PC-3 (cell line): ENCODE measurements at regions not wholly inside any gene's neighbourhood (a gene's known extent, or its start where the extent isn't known, plus 50 kb on each side); places are given as distances from the start of the nearest gene placed in this dataset.
"Not testable (repeated sequence)": the region's sequence is repeated elsewhere in the genome, so short reads cannot be mapped to it uniquely, and the experiment has no call there.

Experiments used
- ATAC-seq: fragments of 200-7000 bp; cut with Tn5 transposase; 2 replicates; pipeline ENCODE4 v1.9.1; 2020; ENCODE audit warnings: mild to moderate bottlenecking, moderate library complexity
- BruUV-seq: library from RNA; stranded (reverse); fragments of 400-500 nt; replicated peaks from 2 replicates; lab custom pipeline; 2021; lab: Mats Ljungman, UMichigan
- CTCF ChIA-PET: fragments of 300-600 bp; sonication (Branson Sonifier 250); formaldehyde crosslinking; loops from one replicate; lab custom pipeline; 2022; ENCODE audit warnings: antibody characterized with exemption; lab: Charles Lee
- POLR2A ChIA-PET: fragments of 300-600 bp; sonication (Branson Sonifier 250); formaldehyde crosslinking; loops from one replicate; lab custom pipeline; 2022; ENCODE audit warnings: antibody characterized with exemption; ENCODE audit not compliant: unreplicated experiment; lab: Charles Lee
- DNase-seq: peaks from one replicate; pipeline ENCODE4 v3.0.0-alpha.2; 2015
- H2AFZ ChIP-seq: fragments of 300-600 bp; sonication (generic); 2 replicates; pipeline ENCODE4 v1.6.0; 2016; ENCODE audit warnings: antibody characterized with exemption, low read length
- H3F3A ChIP-seq: fragments of 300-600 bp; sonication (generic); one replicate; pipeline ENCODE4 v1.6.0; 2017; ENCODE audit warnings: antibody characterized with exemption, low read length, control low read depth, mild to moderate bottlenecking; ENCODE audit not compliant: unreplicated experiment
- H3K27ac ChIP-seq: fragments of 300-600 bp; sonication (generic); 2 replicates; pipeline ENCODE4 v1.5.1; 2016; ENCODE audit warnings: mild to moderate bottlenecking, low read length
- H3K27me3 ChIP-seq: fragments of 300-600 bp; sonication (generic); 2 replicates; pipeline ENCODE4 v1.6.1; 2016; ENCODE audit warnings: low read length, mixed read lengths
- H3K36me3 ChIP-seq: fragments of 300-600 bp; sonication (generic); 2 replicates; pipeline ENCODE4 v1.6.1; 2016; ENCODE audit warnings: low read depth, mixed run types, low read length, mixed read lengths
- H3K4me1 ChIP-seq: fragments of 300-600 bp; sonication (generic); 2 replicates; pipeline ENCODE4 v1.5.1; 2016; ENCODE audit warnings: low read length; ENCODE audit not compliant: insufficient read depth
- H3K4me2 ChIP-seq: fragments of 300-600 bp; sonication (generic); 2 replicates; pipeline ENCODE4 v1.6.0; 2016; ENCODE audit warnings: low read length
- H3K4me3 ChIP-seq: fragments of 300-600 bp; sonication (generic); 2 replicates; pipeline ENCODE4 v1.5.1; 2016; ENCODE audit warnings: mild to moderate bottlenecking, low read length, mixed read lengths
- H3K79me2 ChIP-seq: fragments of 300-600 bp; sonication (generic); 2 replicates; pipeline ENCODE4 v1.6.1; 2017; ENCODE audit warnings: low read length, mixed read lengths
- H3K9ac ChIP-seq: fragments of 300-600 bp; sonication (generic); 2 replicates; pipeline ENCODE4 v1.6.0; 2016; ENCODE audit warnings: mild to moderate bottlenecking, low read length
- H3K9me2 ChIP-seq: fragments of 300-600 bp; sonication (generic); replicated peaks from 2 replicates; pipeline ENCODE4 v1.6.1; 2016; ENCODE audit warnings: mixed run types, low read length, mixed read lengths
- H3K9me3 ChIP-seq: fragments of 300-600 bp; sonication (generic); 2 replicates; pipeline ENCODE4 v1.6.1; 2016; ENCODE audit warnings: low read length, mixed read lengths
- H4K20me1 ChIP-seq: fragments of 300-600 bp; sonication (generic); 2 replicates; pipeline ENCODE4 v1.6.1; 2016; ENCODE audit warnings: low read length, mixed read lengths
- CTCF ChIP-seq: fragments of 300-600 bp; sonication (generic); conservative IDR thresholded peaks from 2 replicates; pipeline ENCODE4 v1.5.1; 2017; ENCODE audit warnings: antibody characterized with exemption, low read depth, mild to moderate bottlenecking, low read length
- EZH2 ChIP-seq: fragments of 300-600 bp; sonication (generic); IDR thresholded peaks from one replicate; pipeline ENCODE4 v1.6.1; 2017; ENCODE audit warnings: antibody characterized with exemption, mild to moderate bottlenecking, low read length; ENCODE audit not compliant: unreplicated experiment
- EZH2phosphoT487 ChIP-seq: fragments of 300-600 bp; sonication (generic); IDR thresholded peaks from 2 replicates; pipeline ENCODE4 v1.6.1; 2018; ENCODE audit warnings: mild to moderate bottlenecking, antibody characterized with exemption, low read length, borderline replicate concordance
- intact Hi-C: fragments of 100-400 bp; cut with micrococcal nuclease; formaldehyde crosslinking; loops from 2 replicates; pipeline ENCODE4 v1.9.0; 2023

- Histone ChIP-seq H3K79me2 (no peaks in the 10 kb centered on the region), H3K4me3 (no peak overlapping the region), H3K27ac (no peak overlapping the region), H3K9me3 (no peaks in the 10 kb centered on the region), H3K27me3 (no peaks in the 10 kb centered on the region), H3K36me3 (no peaks in the 10 kb centered on the region), H3K4me2 (no peak overlapping the region), H3K9me2 (no peaks in the 10 kb centered on the region), H3K4me1 (no peaks in the 10 kb centered on the region), H3K9ac (no peak overlapping the region), H3F3A (no peaks in the 10 kb centered on the region), H2AFZ (no peak overlapping the region), H4K20me1 (no peaks in the 10 kb centered on the region)
- no peak for ATAC-seq
- POLR2A ChIA-PET, result interaction anchor here (0.7 kb wide), 1 partner anchor 49 kb away, joined by 3 read pairs; no protein-coding TSS in a partner anchor
- intact Hi-C loops, result no loop called here
- no peak for TF ChIP-seq CTCF
- TF ChIP-seq EZH2, result no peak
- no peak for TF ChIP-seq EZH2phosphoT487
- DNase-seq, result no peak
- CTCF ChIA-PET, result no interaction called here
- BruUV-seq, result no TSS peak
Measured at GRCh38 chrX:13955975-13956374, 73.7 kb downstream of the GEMIN8 start.

- Histone ChIP-seq H3K27me3 (no peaks in the 10 kb centered on the region), H3K4me2 (no peak overlapping the region), H3K9ac (no peak overlapping the region), H3K4me1 (no peaks in the 10 kb centered on the region), H3K4me3 (no peak overlapping the region), H3K9me3 (no peaks in the 10 kb centered on the region), H3K79me2 (no peaks in the 10 kb centered on the region), H3K9me2 (no peaks in the 10 kb centered on the region), H3K27ac (no peak overlapping the region), H4K20me1 (no peaks in the 10 kb centered on the region), H3F3A (no peaks in the 10 kb centered on the region), H3K36me3 (no peaks in the 10 kb centered on the region), H2AFZ (no peak overlapping the region)
- DNase-seq, result no peak
- no TSS peak for BruUV-seq
- no peak for ATAC-seq
- POLR2A ChIA-PET, result no interaction called here
- CTCF ChIA-PET, result no interaction called here
- TF ChIP-seq EZH2phosphoT487, result no peak
- no peak for TF ChIP-seq CTCF
- TF ChIP-seq EZH2, result no peak
- intact Hi-C loops, result no loop called here
Measured at GRCh38 chrX:13955095-13955647, 74.5 kb downstream of the GEMIN8 start.

- ChIA-PET CTCF (no interaction called here), POLR2A (no interaction called here)
- no peaks in the 10 kb centered on the region for H3K27me3 ChIP-seq
- no peak overlapping the region for H3K27ac ChIP-seq
- no peaks in the 10 kb centered on the region for H3K36me3 ChIP-seq
- no peak overlapping the region for H3K9ac ChIP-seq
- H3K4me1 ChIP-seq, result no peaks in the 10 kb centered on the region
- H3F3A ChIP-seq, result no peaks in the 10 kb centered on the region
- H3K79me2 ChIP-seq, result no peaks in the 10 kb centered on the region
- intact Hi-C loops, result no loop called here
- H3K9me3 ChIP-seq, result no peaks in the 10 kb centered on the region
- no peak overlapping the region for H2AFZ ChIP-seq
- no peaks in the 10 kb centered on the region for H3K9me2 ChIP-seq
- ATAC-seq, result no peak
- no peak overlapping the region for H3K4me3 ChIP-seq
- DNase-seq, result no peak
- H3K4me2 ChIP-seq, result no peak overlapping the region
- H4K20me1 ChIP-seq, result no peaks in the 10 kb centered on the region
- no peak for TF ChIP-seq CTCF
- TF ChIP-seq EZH2, result no peak
- no peak for TF ChIP-seq EZH2phosphoT487
- no TSS peak for BruUV-seq
Measured at GRCh38 chrX:13952581-13952980, 77.1 kb downstream of the GEMIN8 start.

GRCh38 chrX:13946223-13946622 is 83.5 kb downstream of the GEMIN8 start:
- BruUV-seq, H3K4me3 ChIP-seq, ATAC-seq, H3K36me3 ChIP-seq, intact Hi-C loops, H3K79me2 ChIP-seq, H3K4me2 ChIP-seq, H3K9ac ChIP-seq, H3K27ac ChIP-seq, CTCF ChIA-PET, DNase-seq, H3K27me3 ChIP-seq, H3K4me1 ChIP-seq, POLR2A ChIA-PET, H4K20me1 ChIP-seq, H3K9me2 ChIP-seq, H3K9me3 ChIP-seq, H2AFZ ChIP-seq, H3F3A ChIP-seq: not testable (repeated sequence)
